Gastrocnemius medialis (tissue), 4 donors: ENCODE measurements at regions not wholly inside any gene's neighbourhood (a gene's known extent, or its start where the extent isn't known, plus 50 kb on each side); places are given as distances from the start of the nearest gene placed in this dataset.

Experiments
- ATAC-seq, 2 donors: fragments of 150-250 bp; one replicate each; pipeline ENCODE4 v1.9.1; 2016
- DNase-seq, 2 donors: peaks; one replicate each; pipeline ENCODE4 v3.0.0-alpha.2; 2019
- H3K27ac ChIP-seq, 4 donors: fragments of 200-600 bp; sonication (generic); 1 replicate in 1 of 4; 2 replicates in 3 of 4; pipeline ENCODE4 v1.5.1; 2016 to 2018; ENCODE audit warnings: mild to moderate bottlenecking in 2 of 4, moderate library complexity in 1 of 4
- H3K27me3 ChIP-seq, 3 donors: fragments of 200-600 bp; sonication (generic) in 2 of 3; 1 replicate in 1 of 3; 2 replicates in 2 of 3; pipeline versions ENCODE4 v1.5.1 to v1.6.0; 2016 to 2019; ENCODE audit warnings: mild to moderate bottlenecking in 1 of 3, moderate library complexity in 1 of 3
- H3K36me3 ChIP-seq, 2 donors: fragments of 200-600 bp; sonication (generic) in 1 of 2; one replicate each; pipeline ENCODE4 v1.5.1; 2017 to 2018
- H3K4me1 ChIP-seq, 2 donors: fragments of 200-600 bp; sonication (generic) in 1 of 2; one replicate each; pipeline ENCODE4 v1.5.1; 2016 to 2017; ENCODE audit warnings: mild to moderate bottlenecking in 2 of 2
- H3K4me3 ChIP-seq, 4 donors: fragments of 200-600 bp; sonication (generic) in 3 of 4; 1 replicate in 1 of 4; 2 replicates in 3 of 4; pipeline ENCODE4 v1.5.1; 2016 to 2019; ENCODE audit warnings: mild to moderate bottlenecking in 2 of 4
- H3K9me3 ChIP-seq, 3 donors: fragments of 200-600 bp; sonication (generic) in 2 of 3; 1 replicate in 1 of 3; 2 replicates in 2 of 3; pipeline ENCODE4 v1.5.1; 2016 to 2019
- CTCF ChIP-seq, 5 experiments: fragments of 450-650 bp in 3 of 5; fragments of 200-600 bp in 2 of 5; sonication (generic) in 2 of 5; IDR thresholded peaks in 4 of 5; conservative IDR thresholded peaks in 1 of 5; 1 replicate in 4 of 5; 2 replicates in 1 of 5; pipeline ENCODE4 v1.5.1; 2016 to 2019; ENCODE audit warnings: antibody characterized with exemption in 5 of 5, mild to moderate bottlenecking in 3 of 5, moderate library complexity in 3 of 5
- POLR2A ChIP-seq, 2 donors: fragments of 450-650 bp; IDR thresholded peaks; one replicate each; pipeline ENCODE4 v1.6.1; 2017; ENCODE audit warnings: antibody characterized with exemption in 2 of 2, mild to moderate bottlenecking in 2 of 2, moderate library complexity in 2 of 2
- in situ Hi-C, 4 donors: fragments of 200-750 bp; cut with MboI; loops; one replicate each; pipeline versions ENCODE4 v1.15.0 to v1.8.0; 2017; ENCODE audit warnings: low sequenced_read_pairs in 4 of 4
- intact Hi-C: fragments of 100-400 bp; cut with DNase I; formaldehyde crosslinking; loops from one replicate; pipeline ENCODE4 v1.15.1; 2023; ENCODE audit warnings: low total_unique reads

GRCh38 chr6:91438570-91438969 lies 851.7 kb upstream of the MAP3K7 start:
- no peaks in the 10 kb centered on the region for H3K9me3 ChIP-seq
- H3K36me3 ChIP-seq: no peaks in the 10 kb centered on the region
- no peaks in the 10 kb centered on the region for H3K4me1 ChIP-seq
- intact Hi-C loops: no loop called here
- H3K27ac ChIP-seq: no peak overlapping the region
- TF ChIP-seq POLR2A (IDR thresholded peaks at IDR 0.05): no peak
- no peak for TF ChIP-seq CTCF (IDR thresholded peaks at IDR 0.05 in 4 of 5, conservative IDR thresholded peaks at IDR 0.05 in 1 of 5)
- H3K27me3 ChIP-seq: no peaks in the 10 kb centered on the region
- no peak overlapping the region for H3K4me3 ChIP-seq
- DNase-seq (no peak), ATAC-seq (no peak)
- in situ Hi-C loops: no loop called here

- in situ Hi-C loops: no loop called here
Measured at GRCh38 chr6:91437315-91437729, 850.5 kb upstream of the MAP3K7 start.

GRCh38 chr6:91436448-91436847 lies 849.6 kb upstream of the MAP3K7 start:
- in situ Hi-C loops (no loop called here), intact Hi-C loops (no loop called here)
- Histone ChIP-seq H3K9me3 (no peaks in the 10 kb centered on the region), H3K4me1 (no peaks in the 10 kb centered on the region), H3K27ac (no peak overlapping the region), H3K4me3 (no peak overlapping the region), H3K36me3 (no peaks in the 10 kb centered on the region), H3K27me3 (no peaks in the 10 kb centered on the region)
- TF ChIP-seq CTCF (IDR thresholded peaks at IDR 0.05 in 4 of 5, conservative IDR thresholded peaks at IDR 0.05 in 1 of 5) (no peak), POLR2A (IDR thresholded peaks at IDR 0.05) (no peak)
- ATAC-seq (no peak), DNase-seq (no peak)

More at GRCh38 chr6:91437315-91437729, 850.5 kb upstream of the MAP3K7 start:
- intact Hi-C loops: no loop called here
- Histone ChIP-seq H3K27ac (no peak overlapping the region), H3K27me3 (no peaks in the 10 kb centered on the region), H3K9me3 (no peaks in the 10 kb centered on the region), H3K4me1 (no peaks in the 10 kb centered on the region), H3K36me3 (no peaks in the 10 kb centered on the region), H3K4me3 (no peak overlapping the region)
- TF ChIP-seq CTCF (IDR thresholded peaks at IDR 0.05 in 4 of 5, conservative IDR thresholded peaks at IDR 0.05 in 1 of 5) (no peak), POLR2A (IDR thresholded peaks at IDR 0.05) (no peak)
- DNase-seq (no peak), ATAC-seq (no peak)

GRCh38 chr6:91435630-91436029 lies 848.8 kb upstream of the MAP3K7 start:
- no peaks in the 10 kb centered on the region for H3K36me3 ChIP-seq
- no peak for DNase-seq
- H3K4me1 ChIP-seq: no peaks in the 10 kb centered on the region
- H3K4me3 ChIP-seq: no peak overlapping the region
- no peaks in the 10 kb centered on the region for H3K27me3 ChIP-seq
- no peaks in the 10 kb centered on the region for H3K9me3 ChIP-seq
- H3K27ac ChIP-seq: no peak overlapping the region
- in situ Hi-C loops: no loop called here
- no peak for ATAC-seq
- intact Hi-C loops: no loop called here
- TF ChIP-seq CTCF (IDR thresholded peaks at IDR 0.05 in 4 of 5, conservative IDR thresholded peaks at IDR 0.05 in 1 of 5) (no peak), POLR2A (IDR thresholded peaks at IDR 0.05) (no peak)

- Histone ChIP-seq H3K36me3 (no peaks in the 10 kb centered on the region), H3K27me3 (no peaks in the 10 kb centered on the region), H3K27ac (no peak overlapping the region), H3K4me3 (no peak overlapping the region), H3K4me1 (no peaks in the 10 kb centered on the region), H3K9me3 (no peaks in the 10 kb centered on the region)
- ATAC-seq (no peak), DNase-seq (no peak)
- intact Hi-C loops: no loop called here
- no peak for TF ChIP-seq CTCF (IDR thresholded peaks at IDR 0.05 in 4 of 5, conservative IDR thresholded peaks at IDR 0.05 in 1 of 5)
- no peak for TF ChIP-seq POLR2A (IDR thresholded peaks at IDR 0.05)
- in situ Hi-C loops: no loop called here
Measured at GRCh38 chr6:91434576-91434975, 847.7 kb upstream of the MAP3K7 start.
